ENCODE measurements at regions not wholly inside any gene's neighbourhood (a gene's known extent, or its start where the extent isn't known, plus 50 kb on each side); places are given as distances from the start of the nearest gene placed in this dataset.

DNA sequence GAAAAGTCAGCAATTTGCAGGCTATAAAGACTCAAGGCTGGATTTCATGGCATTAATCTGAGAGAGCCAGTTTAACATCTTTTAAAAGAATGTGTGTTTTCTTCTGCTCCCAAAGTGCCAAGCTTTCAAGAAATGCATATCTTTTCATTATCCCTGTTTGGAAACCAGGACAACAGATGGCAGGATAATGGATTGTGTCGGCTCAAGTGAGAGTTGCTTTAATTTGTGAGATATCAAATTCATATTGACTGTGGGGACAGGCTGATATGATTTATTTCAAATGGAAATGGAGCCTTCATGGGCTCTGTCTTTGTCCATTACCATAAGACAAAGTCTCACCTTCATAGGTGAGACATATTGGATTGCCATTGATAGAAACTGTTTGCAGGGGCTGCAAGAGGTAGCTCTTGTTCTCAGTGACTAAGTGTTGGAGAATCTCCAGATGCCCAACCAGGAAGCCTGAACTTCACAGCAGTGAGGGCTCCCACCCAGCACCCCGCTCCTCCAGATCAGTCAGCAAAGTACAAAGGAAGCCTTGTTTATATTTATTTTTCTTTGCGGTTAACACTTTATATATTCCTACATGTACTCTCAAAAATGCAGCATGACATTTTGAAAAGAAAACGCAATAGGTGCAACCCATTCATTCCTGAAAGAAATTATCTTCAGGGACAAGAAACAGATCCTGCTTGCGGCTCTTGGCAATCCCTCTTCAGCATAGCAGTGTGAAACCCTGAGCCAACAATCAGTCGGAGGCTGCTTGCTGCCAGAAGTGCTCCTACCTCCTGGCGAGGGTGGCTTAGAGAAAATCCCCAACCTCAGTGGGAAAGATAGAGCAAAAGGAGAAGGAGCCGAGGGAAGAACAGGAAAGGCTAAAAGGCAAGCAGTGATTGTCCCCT is 65.8 kb upstream of the ATL2 start:
- Histone ChIP-seq H3K27me3 (ENCODE audit: control insufficient read depth in 3 of 3, insufficient read depth in 3 of 3, low read length in 3 of 3) (no peaks in the 10 kb centered on the region), H3K4me1 (ENCODE audit: control insufficient read depth in 3 of 3, insufficient read depth in 3 of 3, low read length in 3 of 3) (peaks cover 9 to 14% (median 11%) of the 10 kb centered on the region in 3 donors), H3K36me3 (ENCODE audit: control insufficient read depth in 3 of 3, insufficient read depth in 3 of 3, low read length in 3 of 3) (no peaks in the 10 kb centered on the region), H3K27ac (ENCODE audit: low read depth, low read length) (no peak overlapping the region), H3K9me3 (ENCODE audit: control insufficient read depth in 3 of 3, low read length in 3 of 3) (no peaks in the 10 kb centered on the region), H3K9ac (ENCODE audit: low read depth in 1 of 3, low read length in 3 of 3) (peak overlapping the region in 2 of 3 donors; percentile 1 to 14), H3K4me3 (ENCODE audit: low read length in 3 of 3) (peak overlapping the region in 1 of 3 donors; percentile 9)

DNA sequence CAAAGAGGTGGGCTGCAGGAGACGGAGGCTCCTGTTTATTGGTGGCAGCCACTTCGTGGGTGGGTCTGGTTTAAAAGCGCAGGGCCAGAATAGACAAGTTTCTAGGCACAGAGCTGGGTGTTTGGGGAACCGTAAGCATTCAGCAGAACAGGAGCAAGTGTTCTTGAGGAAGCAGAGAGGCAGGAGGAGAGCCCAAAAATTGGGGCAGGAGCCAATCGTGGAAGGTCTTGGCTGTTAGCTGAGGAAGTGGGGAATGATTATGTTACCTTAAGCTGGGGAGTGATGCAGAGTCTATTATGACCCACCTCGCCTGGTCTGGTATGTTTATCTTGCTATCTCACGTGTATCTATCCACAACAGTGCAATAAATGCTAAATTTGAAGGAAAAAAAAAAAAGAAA is 64.3 kb upstream of the ATL2 start:
- peaks cover 9 to 14% (median 11%) of the 10 kb centered on the region in 3 donors for H3K4me1 ChIP-seq (ENCODE audit: control insufficient read depth in 3 of 3, insufficient read depth in 3 of 3, low read length in 3 of 3)
- H3K4me3 ChIP-seq (ENCODE audit: low read length in 3 of 3) = no peak overlapping the region
- H3K27ac ChIP-seq (ENCODE audit: low read depth, low read length) = no peak overlapping the region
- no peaks in the 10 kb centered on the region for H3K36me3 ChIP-seq (ENCODE audit: control insufficient read depth in 3 of 3, insufficient read depth in 3 of 3, low read length in 3 of 3)
- H3K27me3 ChIP-seq (ENCODE audit: control insufficient read depth in 3 of 3, insufficient read depth in 3 of 3, low read length in 3 of 3) = no peaks in the 10 kb centered on the region
- no peak overlapping the region for H3K9ac ChIP-seq (ENCODE audit: low read depth in 1 of 3, low read length in 3 of 3)
- no peaks in the 10 kb centered on the region for H3K9me3 ChIP-seq (ENCODE audit: control insufficient read depth in 3 of 3, low read length in 3 of 3)

DNA sequence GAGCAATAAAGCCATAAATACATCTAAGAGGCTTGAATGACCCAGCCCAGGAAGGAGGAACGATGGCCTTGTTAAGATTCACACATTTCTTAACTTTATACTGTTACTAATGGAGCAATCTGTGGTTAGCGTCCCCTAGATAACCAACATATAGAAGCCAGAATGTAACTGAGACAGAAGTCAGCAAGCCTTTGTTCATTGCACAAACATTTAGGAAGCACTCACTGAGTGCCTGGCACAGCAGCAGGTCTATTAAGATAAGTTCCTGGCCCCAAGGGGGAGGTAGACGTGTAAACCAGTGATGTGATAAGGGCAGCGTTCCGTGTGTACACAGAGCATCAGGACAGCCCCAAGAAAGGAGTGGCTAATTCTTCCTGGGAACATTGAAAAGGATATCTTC is 63.6 kb upstream of the ATL2 start:
- no peak overlapping the region for H3K4me3 ChIP-seq (ENCODE audit: low read length in 3 of 3)
- peaks cover 9 to 14% (median 11%) of the 10 kb centered on the region in 3 donors for H3K4me1 ChIP-seq (ENCODE audit: control insufficient read depth in 3 of 3, insufficient read depth in 3 of 3, low read length in 3 of 3)
- H3K9me3 ChIP-seq (ENCODE audit: control insufficient read depth in 3 of 3, low read length in 3 of 3) = no peaks in the 10 kb centered on the region
- no peak overlapping the region for H3K9ac ChIP-seq (ENCODE audit: low read depth in 1 of 3, low read length in 3 of 3)
- H3K27me3 ChIP-seq (ENCODE audit: control insufficient read depth in 3 of 3, insufficient read depth in 3 of 3, low read length in 3 of 3) = no peaks in the 10 kb centered on the region
- no peak overlapping the region for H3K27ac ChIP-seq (ENCODE audit: low read depth, low read length)
- H3K36me3 ChIP-seq (ENCODE audit: control insufficient read depth in 3 of 3, insufficient read depth in 3 of 3, low read length in 3 of 3) = no peaks in the 10 kb centered on the region

GRCh38 chr2:38439863-38440262 is 62.8 kb upstream of the ATL2 start:
- Histone ChIP-seq H3K9ac (ENCODE audit: low read depth in 1 of 3, low read length in 3 of 3) (no peak overlapping the region), H3K36me3 (ENCODE audit: control insufficient read depth in 3 of 3, insufficient read depth in 3 of 3, low read length in 3 of 3) (no peaks in the 10 kb centered on the region), H3K27me3 (ENCODE audit: control insufficient read depth in 3 of 3, insufficient read depth in 3 of 3, low read length in 3 of 3) (no peaks in the 10 kb centered on the region), H3K9me3 (ENCODE audit: control insufficient read depth in 3 of 3, low read length in 3 of 3) (no peaks in the 10 kb centered on the region), H3K4me1 (ENCODE audit: control insufficient read depth in 3 of 3, insufficient read depth in 3 of 3, low read length in 3 of 3) (peaks cover 9 to 14% (median 11%) of the 10 kb centered on the region in 3 donors), H3K27ac (ENCODE audit: low read depth, low read length) (no peak overlapping the region), H3K4me3 (ENCODE audit: low read length in 3 of 3) (no peak overlapping the region)

DNA sequence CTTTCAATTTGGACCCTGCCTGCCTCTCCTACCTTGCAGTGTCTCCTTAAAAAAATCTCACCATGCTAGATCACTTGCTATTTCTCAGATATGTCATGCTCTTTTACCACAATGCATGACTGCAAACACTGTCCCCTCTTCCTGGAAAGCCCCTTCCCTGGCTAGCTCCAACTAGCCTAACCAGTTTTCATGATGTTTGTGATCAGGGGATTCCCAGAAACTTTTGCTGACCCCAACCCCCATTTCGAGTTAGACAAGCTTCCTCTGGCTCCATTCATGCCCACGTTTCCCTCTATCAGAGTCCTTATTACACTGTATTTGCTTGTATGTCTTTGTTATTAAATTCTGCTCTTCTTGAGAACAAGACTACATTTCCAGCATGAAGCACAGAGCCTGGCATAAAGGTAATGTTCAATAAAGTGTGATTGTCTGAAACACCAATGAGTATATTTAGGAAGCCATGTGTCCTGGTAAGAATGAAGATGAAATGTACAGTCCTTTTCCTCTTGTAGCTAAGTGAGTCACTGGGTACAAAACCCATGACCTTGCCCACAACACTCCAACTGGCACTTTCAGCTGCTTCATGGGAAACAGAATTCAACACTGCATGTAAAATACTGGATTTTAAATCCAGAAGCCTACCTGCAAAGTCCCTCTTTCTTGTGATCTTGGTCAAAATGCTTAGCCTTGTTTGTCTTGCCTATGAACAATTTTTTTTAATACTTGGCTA is 62.0 kb upstream of the ATL2 start:
- H3K36me3 ChIP-seq (ENCODE audit: control insufficient read depth in 3 of 3, insufficient read depth in 3 of 3, low read length in 3 of 3) = no peaks in the 10 kb centered on the region
- no peaks in the 10 kb centered on the region for H3K27me3 ChIP-seq (ENCODE audit: control insufficient read depth in 3 of 3, insufficient read depth in 3 of 3, low read length in 3 of 3)
- H3K4me3 ChIP-seq (ENCODE audit: low read length in 3 of 3) = no peak overlapping the region
- no peak overlapping the region for H3K27ac ChIP-seq (ENCODE audit: low read depth, low read length)
- H3K9ac ChIP-seq (ENCODE audit: low read depth in 1 of 3, low read length in 3 of 3) = no peak overlapping the region
- no peaks in the 10 kb centered on the region for H3K9me3 ChIP-seq (ENCODE audit: control insufficient read depth in 3 of 3, low read length in 3 of 3)
- H3K4me1 ChIP-seq (ENCODE audit: control insufficient read depth in 3 of 3, insufficient read depth in 3 of 3, low read length in 3 of 3) = peaks cover 9 to 14% (median 11%) of the 10 kb centered on the region in 3 donors

DNA sequence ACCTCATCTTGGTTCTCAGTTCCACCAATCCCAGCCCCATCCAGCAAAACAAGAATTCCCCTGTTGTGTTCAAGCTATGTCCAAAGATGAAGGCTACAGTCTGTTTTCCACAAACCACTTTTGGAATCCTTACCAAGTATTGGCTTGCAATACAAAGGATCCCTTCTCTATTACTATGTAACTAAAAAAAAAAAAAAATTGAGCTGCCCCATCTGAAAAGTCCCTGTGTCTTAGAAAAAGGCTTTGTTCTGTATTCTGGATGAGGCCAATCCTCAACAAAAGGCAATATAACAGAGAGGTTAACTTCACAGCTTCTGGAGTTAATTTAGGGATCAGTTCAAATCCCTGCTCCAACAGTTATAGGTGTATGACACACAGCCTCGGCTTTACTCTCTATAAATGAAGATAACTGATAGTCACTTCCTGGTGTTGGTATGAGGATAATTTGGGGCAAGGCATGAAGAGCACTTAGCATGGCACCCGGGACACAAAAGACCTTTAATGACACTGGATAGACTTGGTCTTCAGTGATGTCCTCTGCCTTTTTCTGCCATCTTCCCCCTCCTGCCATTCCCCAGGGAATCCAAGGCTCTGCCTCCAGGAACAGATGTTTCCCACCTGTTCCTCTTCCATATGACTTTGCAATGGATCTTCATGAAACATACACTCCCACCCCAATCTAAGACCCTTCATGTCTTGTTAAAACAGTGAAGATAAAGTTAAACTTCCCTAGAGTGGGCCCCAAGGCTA is 61.2 kb upstream of the ATL2 start:
- no peaks in the 10 kb centered on the region for H3K36me3 ChIP-seq (ENCODE audit: control insufficient read depth in 3 of 3, insufficient read depth in 3 of 3, low read length in 3 of 3)
- H3K27me3 ChIP-seq (ENCODE audit: control insufficient read depth in 3 of 3, insufficient read depth in 3 of 3, low read length in 3 of 3) = no peaks in the 10 kb centered on the region
- no peak overlapping the region for H3K9ac ChIP-seq (ENCODE audit: low read depth in 1 of 3, low read length in 3 of 3)
- no peak overlapping the region for H3K4me3 ChIP-seq (ENCODE audit: low read length in 3 of 3)
- H3K4me1 ChIP-seq (ENCODE audit: control insufficient read depth in 3 of 3, insufficient read depth in 3 of 3, low read length in 3 of 3) = peaks cover 8 to 12% (median 9%) of the 10 kb centered on the region in 3 donors
- H3K27ac ChIP-seq (ENCODE audit: low read depth, low read length) = no peak overlapping the region
- no peaks in the 10 kb centered on the region for H3K9me3 ChIP-seq (ENCODE audit: control insufficient read depth in 3 of 3, low read length in 3 of 3)

DNA sequence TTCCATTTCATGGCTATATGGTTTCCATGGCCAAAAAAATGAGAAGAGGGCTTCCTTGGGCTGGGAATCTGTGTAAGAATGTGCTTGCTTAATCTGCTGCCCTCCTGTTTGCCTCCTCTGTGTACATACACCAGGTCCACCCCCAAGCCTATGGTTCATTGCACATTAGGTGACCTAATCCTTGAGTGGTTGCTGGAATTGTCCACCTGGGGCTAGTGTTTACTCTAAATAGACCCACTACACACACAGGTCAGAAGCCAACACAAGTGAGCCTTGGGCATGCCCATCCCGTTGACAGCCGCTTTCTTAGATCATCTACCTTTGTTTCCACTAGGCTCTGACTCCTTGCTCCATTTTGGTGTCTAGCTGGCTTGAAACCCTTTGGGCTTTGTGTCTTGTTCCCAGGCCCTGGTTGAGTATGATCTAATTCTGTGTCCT is 59.2 kb upstream of the ATL2 start:
- H3K4me1 ChIP-seq (ENCODE audit: control insufficient read depth in 3 of 3, insufficient read depth in 3 of 3, low read length in 3 of 3) = no peaks in the 10 kb centered on the region
- no peaks in the 10 kb centered on the region for H3K36me3 ChIP-seq (ENCODE audit: control insufficient read depth in 3 of 3, insufficient read depth in 3 of 3, low read length in 3 of 3)
- no peak overlapping the region for H3K4me3 ChIP-seq (ENCODE audit: low read length in 3 of 3)
- no peaks in the 10 kb centered on the region for H3K27me3 ChIP-seq (ENCODE audit: control insufficient read depth in 3 of 3, insufficient read depth in 3 of 3, low read length in 3 of 3)
- no peaks in the 10 kb centered on the region for H3K9me3 ChIP-seq (ENCODE audit: control insufficient read depth in 3 of 3, low read length in 3 of 3)
- no peak overlapping the region for H3K27ac ChIP-seq (ENCODE audit: low read depth, low read length)
- no peak overlapping the region for H3K9ac ChIP-seq (ENCODE audit: low read depth in 1 of 3, low read length in 3 of 3)

DNA sequence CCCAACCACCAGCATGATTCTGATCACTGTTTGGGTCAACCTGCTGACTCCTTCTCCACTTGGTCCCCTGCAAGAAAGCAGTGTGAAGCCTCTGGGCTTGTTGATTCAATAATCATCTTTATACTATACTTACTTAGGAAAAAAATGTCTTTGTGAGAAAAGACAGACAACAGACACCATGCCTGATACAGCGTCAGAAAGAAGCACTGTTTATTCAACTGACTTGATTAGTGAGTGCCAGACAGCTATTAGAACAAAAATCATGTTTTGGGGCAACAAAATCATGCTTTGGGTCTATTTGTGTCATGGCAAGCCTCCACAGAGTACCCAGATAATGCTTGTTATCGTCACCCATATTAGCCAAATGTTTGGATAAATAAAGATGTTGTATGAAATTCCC is 58.7 kb upstream of the ATL2 start:
- H3K9me3 ChIP-seq (ENCODE audit: control insufficient read depth in 3 of 3, low read length in 3 of 3) = no peaks in the 10 kb centered on the region
- no peak overlapping the region for H3K9ac ChIP-seq (ENCODE audit: low read depth in 1 of 3, low read length in 3 of 3)
- H3K27ac ChIP-seq (ENCODE audit: low read depth, low read length) = no peak overlapping the region
- no peaks in the 10 kb centered on the region for H3K27me3 ChIP-seq (ENCODE audit: control insufficient read depth in 3 of 3, insufficient read depth in 3 of 3, low read length in 3 of 3)
- H3K4me1 ChIP-seq (ENCODE audit: control insufficient read depth in 3 of 3, insufficient read depth in 3 of 3, low read length in 3 of 3) = no peaks in the 10 kb centered on the region
- no peaks in the 10 kb centered on the region for H3K36me3 ChIP-seq (ENCODE audit: control insufficient read depth in 3 of 3, insufficient read depth in 3 of 3, low read length in 3 of 3)
- no peak overlapping the region for H3K4me3 ChIP-seq (ENCODE audit: low read length in 3 of 3)

DNA sequence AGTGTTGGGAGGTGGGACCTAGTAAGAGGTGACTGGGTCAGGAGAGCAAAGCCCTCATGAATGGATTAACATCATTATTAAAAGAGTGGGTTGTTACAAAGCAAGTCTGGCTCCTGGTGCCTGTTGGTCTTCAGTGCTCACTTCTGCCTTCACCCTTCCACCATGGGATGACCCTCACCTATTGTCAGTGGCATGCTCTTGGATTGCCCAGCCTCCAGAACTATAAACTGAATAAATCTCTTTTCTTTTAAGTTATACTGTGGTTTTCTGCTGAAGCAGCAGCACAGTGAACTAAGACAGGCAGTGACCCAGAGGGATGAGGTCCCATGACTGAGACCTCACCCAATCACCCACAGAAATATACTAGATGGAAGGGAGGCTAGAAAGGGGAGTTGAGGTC is 57.5 kb upstream of the ATL2 start:
- Histone ChIP-seq H3K27ac (ENCODE audit: low read depth, low read length) (no peak overlapping the region), H3K36me3 (ENCODE audit: control insufficient read depth in 3 of 3, insufficient read depth in 3 of 3, low read length in 3 of 3) (no peaks in the 10 kb centered on the region), H3K4me3 (ENCODE audit: low read length in 3 of 3) (no peak overlapping the region), H3K27me3 (ENCODE audit: control insufficient read depth in 3 of 3, insufficient read depth in 3 of 3, low read length in 3 of 3) (no peaks in the 10 kb centered on the region), H3K9ac (ENCODE audit: low read depth in 1 of 3, low read length in 3 of 3) (no peak overlapping the region), H3K9me3 (ENCODE audit: control insufficient read depth in 3 of 3, low read length in 3 of 3) (no peaks in the 10 kb centered on the region), H3K4me1 (ENCODE audit: control insufficient read depth in 3 of 3, insufficient read depth in 3 of 3, low read length in 3 of 3) (no peaks in the 10 kb centered on the region)

Measured in skeletal muscle tissue (tissue), 3 donors.